ENCODE measurements at regions not wholly inside any gene's neighbourhood (a gene's known extent, or its start where the extent isn't known, plus 50 kb on each side); places are given as distances from the start of the nearest gene placed in this dataset.
A peak's percentile ranks its signal among the peaks of the same experiment; 100 is the strongest.
"Not testable (repeated sequence)": the region's sequence is repeated elsewhere in the genome, so short reads cannot be mapped to it uniquely, and the experiment has no call there.

GRCh38 chr16:85531516-85531915 lies 81.6 kb upstream of the GSE1 start:
- H3K9me3 Mint-ChIP-seq, result no peaks in the 10 kb centered on the region
- no peak for DNase-seq (ENCODE audit: low spot score in 2 of 2)
- no peak overlapping the region for H3K4me3 Mint-ChIP-seq

GRCh38 chr16:85532147-85532546 lies 81.0 kb upstream of the GSE1 start:
- H3K4me1 Mint-ChIP-seq, result peaks cover 7% of the 10 kb centered on the region
- H3K27me3 Mint-ChIP-seq, result no peaks in the 10 kb centered on the region
- H3K9me3 Mint-ChIP-seq, result no peaks in the 10 kb centered on the region
- no peak overlapping the region for H3K4me3 Mint-ChIP-seq
- no peak overlapping the region for H3K27ac Mint-ChIP-seq (ENCODE audit: low read depth)
- no peak for ATAC-seq (replicated peaks; ENCODE audit: extremely low read depth, poor library complexity, severe bottlenecking)
- peaks cover 6% of the 10 kb centered on the region for H3K36me3 Mint-ChIP-seq (ENCODE audit: insufficient read depth)
- no peak for DNase-seq (ENCODE audit: low spot score in 2 of 2)

More at GRCh38 chr16:85531516-85531915, 81.6 kb upstream of the GSE1 start:
- Mint-ChIP-seq H3K4me1 (peaks cover 7% of the 10 kb centered on the region), H3K27me3 (no peaks in the 10 kb centered on the region), H3K27ac (ENCODE audit: low read depth) (peak overlapping the region; percentile 38), H3K36me3 (ENCODE audit: insufficient read depth) (peaks cover 6% of the 10 kb centered on the region)
- no peak for ATAC-seq (replicated peaks; ENCODE audit: extremely low read depth, poor library complexity, severe bottlenecking)

GRCh38 chr16:85533593-85533992 lies 79.5 kb upstream of the GSE1 start:
- H3K9me3 Mint-ChIP-seq; H3K36me3 Mint-ChIP-seq (ENCODE audit: insufficient read depth); H3K27me3 Mint-ChIP-seq; H3K4me1 Mint-ChIP-seq; DNase-seq (ENCODE audit: low spot score in 2 of 2); H3K27ac Mint-ChIP-seq (ENCODE audit: low read depth); ATAC-seq (replicated peaks; ENCODE audit: extremely low read depth, poor library complexity, severe bottlenecking); H3K4me3 Mint-ChIP-seq: not testable (repeated sequence)

- Mint-ChIP-seq H3K4me1 (peaks cover 7% of the 10 kb centered on the region), H3K4me3 (no peak overlapping the region)
Measured at GRCh38 chr16:85534536-85535351, 78.4 kb upstream of the GSE1 start.

GRCh38 chr16:85535352-85536072 lies 77.6 kb upstream of the GSE1 start:
- Mint-ChIP-seq H3K27me3 (no peaks in the 10 kb centered on the region), H3K4me1 (peaks cover 7% of the 10 kb centered on the region), H3K36me3 (ENCODE audit: insufficient read depth) (peaks cover 6% of the 10 kb centered on the region), H3K9me3 (no peaks in the 10 kb centered on the region), H3K27ac (ENCODE audit: low read depth) (no peak overlapping the region), H3K4me3 (no peak overlapping the region)
- no peak for ATAC-seq (replicated peaks; ENCODE audit: extremely low read depth, poor library complexity, severe bottlenecking)
- DNase-seq (ENCODE audit: low spot score in 2 of 2), result no peak

More at GRCh38 chr16:85534536-85535351, 78.4 kb upstream of the GSE1 start:
- peaks cover 6% of the 10 kb centered on the region for H3K36me3 Mint-ChIP-seq (ENCODE audit: insufficient read depth)
- H3K27me3 Mint-ChIP-seq, result no peaks in the 10 kb centered on the region
- DNase-seq (ENCODE audit: low spot score in 2 of 2) (no peak), ATAC-seq (replicated peaks; ENCODE audit: extremely low read depth, poor library complexity, severe bottlenecking) (no peak)
- H3K9me3 Mint-ChIP-seq, result no peaks in the 10 kb centered on the region
- H3K27ac Mint-ChIP-seq (ENCODE audit: low read depth), result no peak overlapping the region

- Mint-ChIP-seq H3K4me1 (peaks cover 7% of the 10 kb centered on the region), H3K27ac (ENCODE audit: low read depth) (no peak overlapping the region), H3K36me3 (ENCODE audit: insufficient read depth) (peaks cover 4% of the 10 kb centered on the region), H3K9me3 (no peaks in the 10 kb centered on the region), H3K27me3 (no peaks in the 10 kb centered on the region), H3K4me3 (no peak overlapping the region)
- ATAC-seq (replicated peaks; ENCODE audit: extremely low read depth, poor library complexity, severe bottlenecking) (no peak), DNase-seq (ENCODE audit: low spot score in 2 of 2) (no peak)
Measured at GRCh38 chr16:85536073-85536410, 77.1 kb upstream of the GSE1 start.

- Mint-ChIP-seq H3K4me3 (no peak overlapping the region), H3K9me3 (no peaks in the 10 kb centered on the region), H3K36me3 (ENCODE audit: insufficient read depth) (peaks cover 4% of the 10 kb centered on the region), H3K27me3 (no peaks in the 10 kb centered on the region), H3K27ac (ENCODE audit: low read depth) (no peak overlapping the region), H3K4me1 (peaks cover 9% of the 10 kb centered on the region)
- ATAC-seq (replicated peaks; ENCODE audit: extremely low read depth, poor library complexity, severe bottlenecking) (no peak), DNase-seq (ENCODE audit: low spot score in 2 of 2) (no peak)
Measured at GRCh38 chr16:85536411-85537330, 76.5 kb upstream of the GSE1 start.

- Mint-ChIP-seq H3K36me3 (ENCODE audit: insufficient read depth) (peaks cover 4% of the 10 kb centered on the region), H3K4me1 (peaks cover 16% of the 10 kb centered on the region), H3K27ac (ENCODE audit: low read depth) (no peak overlapping the region), H3K27me3 (no peaks in the 10 kb centered on the region), H3K9me3 (no peaks in the 10 kb centered on the region), H3K4me3 (no peak overlapping the region)
- ATAC-seq (replicated peaks; ENCODE audit: extremely low read depth, poor library complexity, severe bottlenecking) (no peak), DNase-seq (ENCODE audit: low spot score in 2 of 2) (no peak)
Measured at GRCh38 chr16:85537331-85537788, 75.8 kb upstream of the GSE1 start.

GRCh38 chr16:85537795-85538401 lies 75.2 kb upstream of the GSE1 start:
- H3K36me3 Mint-ChIP-seq (ENCODE audit: insufficient read depth), result peaks cover 4% of the 10 kb centered on the region
- no peaks in the 10 kb centered on the region for H3K27me3 Mint-ChIP-seq
- ATAC-seq (replicated peaks; ENCODE audit: extremely low read depth, poor library complexity, severe bottlenecking) (no peak), DNase-seq (ENCODE audit: low spot score in 2 of 2) (no peak)
- H3K9me3 Mint-ChIP-seq, result no peaks in the 10 kb centered on the region
- H3K27ac Mint-ChIP-seq (ENCODE audit: low read depth), result no peak overlapping the region
- H3K4me3 Mint-ChIP-seq, result no peak overlapping the region
- peaks cover 17% of the 10 kb centered on the region for H3K4me1 Mint-ChIP-seq

GRCh38 chr16:85539084-85539483 lies 74.0 kb upstream of the GSE1 start:
- ATAC-seq (replicated peaks; ENCODE audit: extremely low read depth, poor library complexity, severe bottlenecking) (no peak), DNase-seq (ENCODE audit: low spot score in 2 of 2) (no peak)
- H3K4me3 Mint-ChIP-seq, result no peak overlapping the region
- H3K9me3 Mint-ChIP-seq, result no peaks in the 10 kb centered on the region
- H3K27ac Mint-ChIP-seq (ENCODE audit: low read depth), result no peak overlapping the region
- no peaks in the 10 kb centered on the region for H3K27me3 Mint-ChIP-seq
- H3K36me3 Mint-ChIP-seq (ENCODE audit: insufficient read depth), result peaks cover 2% of the 10 kb centered on the region
- peaks cover 17% of the 10 kb centered on the region for H3K4me1 Mint-ChIP-seq

- Mint-ChIP-seq H3K27me3 (no peaks in the 10 kb centered on the region), H3K9me3 (no peaks in the 10 kb centered on the region), H3K27ac (ENCODE audit: low read depth) (no peak overlapping the region), H3K4me3 (no peak overlapping the region), H3K36me3 (ENCODE audit: insufficient read depth) (no peaks in the 10 kb centered on the region), H3K4me1 (peaks cover 17% of the 10 kb centered on the region)
- ATAC-seq (replicated peaks; ENCODE audit: extremely low read depth, poor library complexity, severe bottlenecking), result no peak
- no peak for DNase-seq (ENCODE audit: low spot score in 2 of 2)
Measured at GRCh38 chr16:85539629-85540291, 73.4 kb upstream of the GSE1 start.

- no peak overlapping the region for H3K4me3 Mint-ChIP-seq
- no peaks in the 10 kb centered on the region for H3K9me3 Mint-ChIP-seq
- no peaks in the 10 kb centered on the region for H3K36me3 Mint-ChIP-seq (ENCODE audit: insufficient read depth)
- DNase-seq (ENCODE audit: low spot score in 2 of 2) (no peak), ATAC-seq (replicated peaks; ENCODE audit: extremely low read depth, poor library complexity, severe bottlenecking) (no peak)
- no peak overlapping the region for H3K27ac Mint-ChIP-seq (ENCODE audit: low read depth)
- H3K4me1 Mint-ChIP-seq, result peaks cover 11% of the 10 kb centered on the region
- no peaks in the 10 kb centered on the region for H3K27me3 Mint-ChIP-seq
Measured at GRCh38 chr16:85541181-85541580, 71.9 kb upstream of the GSE1 start.

Measured in central memory CD8-positive, alpha-beta T cell (primary cell).